ENCODE measurements at regions not wholly inside any gene's neighbourhood (a gene's known extent, or its start where the extent isn't known, plus 50 kb on each side); places are given as distances from the start of the nearest gene placed in this dataset.

GRCh38 chr13:50326811-50327210, 311.6 kb downstream of the KCNRG start:
- Histone ChIP-seq H2BK5ac (ENCODE audit: insufficient read length, low read length) (no peak overlapping the region), H2BK20ac (ENCODE audit: low read depth, low read length, poor library complexity, severe bottlenecking) (no peak overlapping the region), H2BK120ac (ENCODE audit: low read depth, low read length, poor library complexity, severe bottlenecking) (no peak overlapping the region), H4K8ac (replicated peaks; ENCODE audit: insufficient read length, low read depth, low read length) (no peak overlapping the region), H3K4me1 (ENCODE audit: insufficient read depth, low read length) (no peaks in the 10 kb centered on the region), H3K4ac (ENCODE audit: low read depth, low read length) (no peak overlapping the region), H3K18ac (ENCODE audit: insufficient read length, low read depth, low read length) (no peak overlapping the region), H3K79me2 (ENCODE audit: insufficient read depth, low read length) (no peaks in the 10 kb centered on the region), H2BK15ac (ENCODE audit: low read depth, low read length) (no peak overlapping the region), H3K9ac (ENCODE audit: extremely low read depth, insufficient read length, low read length) (no peak overlapping the region), H2BK12ac (ENCODE audit: insufficient read length, low read depth, low read length) (no peak overlapping the region), H3K79me1 (ENCODE audit: insufficient read depth, low read depth, low read length, poor library complexity, severe bottlenecking) (no peaks in the 10 kb centered on the region), H3K14ac (ENCODE audit: insufficient read depth, low read length) (no peak overlapping the region), H4K20me1 (ENCODE audit: control insufficient read depth, insufficient read depth, insufficient read length) (no peaks in the 10 kb centered on the region), H3K27ac (ENCODE audit: insufficient read length, low read depth, low read length) (no peak overlapping the region), H3K23me2 (ENCODE audit: insufficient read length, low read depth, low read length, poor library complexity, severe bottlenecking) (no peaks in the 10 kb centered on the region), H3K23ac (ENCODE audit: insufficient read length, low read depth, low read length) (no peak overlapping the region), H2AK5ac (ENCODE audit: insufficient read length, low read length) (no peak overlapping the region), H3K56ac (ENCODE audit: insufficient read length, low read depth, low read length) (no peak overlapping the region), H3K9me3 (ENCODE audit: control insufficient read depth, low read depth, low read length) (no peaks in the 10 kb centered on the region), H3K4me2 (ENCODE audit: insufficient read depth, insufficient read length, low read length) (no peak overlapping the region), H4K5ac (ENCODE audit: insufficient read length, low read depth, low read length) (no peak overlapping the region), H3K27me3 (ENCODE audit: insufficient read depth, low read length) (no peaks in the 10 kb centered on the region), H3T11ph (ENCODE audit: low read length) (no peak overlapping the region), H2AFZ (ENCODE audit: low read length) (no peak overlapping the region), H4K91ac (ENCODE audit: insufficient read length, low read depth, low read length) (no peak overlapping the region)
- no peak for DNase-seq
- Mint-ChIP-seq H3K9me3 (no peaks in the 10 kb centered on the region), H3K36me3 (ENCODE audit: insufficient read depth in 1 of 3, low read depth in 3 of 3) (no peaks in the 10 kb centered on the region), H3K27me3 (ENCODE audit: low read depth) (no peaks in the 10 kb centered on the region), H3K4me1 (no peaks in the 10 kb centered on the region), H3K27ac (no peak overlapping the region), H3K4me3 (no peak overlapping the region)
- no peak for TF ChIP-seq CTCF (conservative IDR thresholded peaks at IDR 0.05)
- no CpG with 5 or more reads among the region's 5 CpGs for WGBS (ENCODE audit: extremely low coverage, insufficient read length, low lambda C conversion rate)

All from H9 (cell line).